ENCODE measurements at regions not wholly inside any gene's neighbourhood (a gene's known extent, or its start where the extent isn't known, plus 50 kb on each side); places are given as distances from the start of the nearest gene placed in this dataset.

DNA sequence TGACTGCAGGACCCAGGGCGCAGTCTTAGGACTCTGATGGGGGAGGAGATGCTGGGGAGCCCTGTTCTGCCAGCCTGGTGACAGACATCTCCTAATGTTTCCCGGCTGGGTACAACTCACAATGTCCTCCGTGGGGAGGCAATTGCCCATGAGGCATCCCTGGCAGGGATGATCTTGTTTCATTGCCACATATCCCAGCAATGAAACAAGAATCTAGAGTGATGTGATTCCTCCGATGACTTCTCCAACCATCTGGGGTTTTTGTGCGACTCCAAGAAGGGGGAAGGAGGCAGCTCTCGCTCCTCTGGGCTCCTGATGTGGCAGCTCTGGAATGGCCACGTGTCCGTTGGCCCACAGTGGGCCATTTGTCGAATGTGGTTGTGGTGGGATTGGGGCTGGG lies 255.8 kb downstream of the SEC14L1 start:
- TF ChIP-seq, protein P1, sequence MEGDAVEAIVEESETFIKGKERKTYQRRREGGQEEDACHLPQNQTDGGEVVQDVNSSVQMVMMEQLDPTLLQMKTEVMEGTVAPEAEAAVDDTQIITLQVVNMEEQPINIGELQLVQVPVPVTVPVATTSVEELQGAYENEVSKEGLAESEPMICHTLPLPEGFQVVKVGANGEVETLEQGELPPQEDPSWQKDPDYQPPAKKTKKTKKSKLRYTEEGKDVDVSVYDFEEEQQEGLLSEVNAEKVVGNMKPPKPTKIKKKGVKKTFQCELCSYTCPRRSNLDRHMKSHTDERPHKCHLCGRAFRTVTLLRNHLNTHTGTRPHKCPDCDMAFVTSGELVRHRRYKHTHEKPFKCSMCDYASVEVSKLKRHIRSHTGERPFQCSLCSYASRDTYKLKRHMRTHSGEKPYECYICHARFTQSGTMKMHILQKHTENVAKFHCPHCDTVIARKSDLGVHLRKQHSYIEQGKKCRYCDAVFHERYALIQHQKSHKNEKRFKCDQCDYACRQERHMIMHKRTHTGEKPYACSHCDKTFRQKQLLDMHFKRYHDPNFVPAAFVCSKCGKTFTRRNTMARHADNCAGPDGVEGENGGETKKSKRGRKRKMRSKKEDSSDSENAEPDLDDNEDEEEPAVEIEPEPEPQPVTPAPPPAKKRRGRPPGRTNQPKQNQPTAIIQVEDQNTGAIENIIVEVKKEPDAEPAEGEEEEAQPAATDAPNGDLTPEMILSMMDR (IDR thresholded peaks at IDR 0.05) = no peak
- no peak for TF ChIP-seq ZFX (IDR thresholded peaks at IDR 0.05; ENCODE audit: borderline replicate concordance)

All from 22Rv1 (cell line).